Large intestine (tissue), 3 donors: ENCODE measurements at regions not wholly inside any gene's neighbourhood (a gene's known extent, or its start where the extent isn't known, plus 50 kb on each side); places are given as distances from the start of the nearest gene placed in this dataset.
"Not testable (repeated sequence)": the region's sequence is repeated elsewhere in the genome, so short reads cannot be mapped to it uniquely, and the experiment has no call there.

Experiments
- DNase-seq, 2 donors: peaks; one replicate each; pipeline versions ENCODE4 v3.0.0 to v3.0.0-alpha.2; 2013
- H3K27ac ChIP-seq: one replicate; pipeline ENCODE4 v1.5.1; 2013; ENCODE audit warnings: low read length
- H3K27me3 ChIP-seq: 2 replicates; pipeline ENCODE4 v1.6.1; 2013; ENCODE audit warnings: low read length; ENCODE audit not compliant: control insufficient read depth, insufficient read depth
- H3K36me3 ChIP-seq: 2 replicates; pipeline ENCODE4 v1.6.1; 2013; ENCODE audit warnings: low read length; ENCODE audit not compliant: control insufficient read depth, insufficient read depth
- H3K4me1 ChIP-seq: one replicate; pipeline ENCODE4 v1.6.1; 2013; ENCODE audit warnings: low read length; ENCODE audit not compliant: control insufficient read depth, insufficient read depth
- H3K4me3 ChIP-seq: one replicate; pipeline ENCODE4 v1.5.1; 2013; ENCODE audit warnings: low read length
- H3K9me3 ChIP-seq: one replicate; pipeline ENCODE4 v1.6.1; 2013; ENCODE audit warnings: mild to moderate bottlenecking, low read depth, low read length, moderate library complexity; ENCODE audit not compliant: control insufficient read depth
- WGBS: methylation state at CpG from one replicate; pipeline ENCODE4 v1.1.5; 2013; ENCODE audit warnings: low lambda C conversion rate; ENCODE audit not compliant: insufficient coverage; 5-methylcytosine and 5-hydroxymethylcytosine counted together

- DNase-seq: no peak
- no peak overlapping the region for H3K27ac ChIP-seq
- no peaks in the 10 kb centered on the region for H3K36me3 ChIP-seq
- WGBS: no CpG with 5 or more reads among the region's 4 CpGs
- peaks cover 4% of the 10 kb centered on the region for H3K4me1 ChIP-seq
- no peak overlapping the region for H3K4me3 ChIP-seq
- no peaks in the 10 kb centered on the region for H3K9me3 ChIP-seq
- no peaks in the 10 kb centered on the region for H3K27me3 ChIP-seq
These were observed 357.3 kb upstream of the JARID2 start for GRCh38 chr6:14888575-14889000.

GRCh38 chr6:14889188-14889587 is 356.7 kb upstream of the JARID2 start:
- Histone ChIP-seq H3K27me3 (no peaks in the 10 kb centered on the region), H3K4me3 (no peak overlapping the region), H3K4me1 (peaks cover 4% of the 10 kb centered on the region), H3K27ac (no peak overlapping the region), H3K9me3 (no peaks in the 10 kb centered on the region), H3K36me3 (no peaks in the 10 kb centered on the region)
- DNase-seq: no peak
- WGBS: no CpG with 5 or more reads among the region's 2 CpGs

GRCh38 chr6:14889611-14890593 is 356.0 kb upstream of the JARID2 start:
- Histone ChIP-seq H3K4me1 (peaks cover 4% of the 10 kb centered on the region), H3K9me3 (no peaks in the 10 kb centered on the region), H3K36me3 (no peaks in the 10 kb centered on the region), H3K4me3 (no peak overlapping the region), H3K27ac (peak overlapping the region; percentile 15), H3K27me3 (no peaks in the 10 kb centered on the region)
- peak in 1 of 2 donors; percentile 72 for DNase-seq
- WGBS: no CpG with 5 or more reads among the region's 17 CpGs

GRCh38 chr6:14891820-14892375 is 354.0 kb upstream of the JARID2 start:
- DNase-seq, H3K36me3 ChIP-seq, H3K4me1 ChIP-seq, H3K4me3 ChIP-seq, H3K27me3 ChIP-seq, H3K9me3 ChIP-seq, H3K27ac ChIP-seq: not testable (repeated sequence)
- WGBS: 20% methylated on average over 1 of the region's 9 CpGs

- H3K36me3 ChIP-seq: no peaks in the 10 kb centered on the region
- no peaks in the 10 kb centered on the region for H3K9me3 ChIP-seq
- no CpG with 5 or more reads among the region's 2 CpGs for WGBS
- no peak overlapping the region for H3K4me3 ChIP-seq
- H3K4me1 ChIP-seq: peaks cover 4% of the 10 kb centered on the region
- no peak overlapping the region for H3K27ac ChIP-seq
- DNase-seq: no peak
- no peaks in the 10 kb centered on the region for H3K27me3 ChIP-seq
These were observed 351.8 kb upstream of the JARID2 start for GRCh38 chr6:14894105-14894504.

GRCh38 chr6:14896475-14896874 is 349.4 kb upstream of the JARID2 start:
- no CpG with 5 or more reads among the region's 4 CpGs for WGBS
- no peak overlapping the region for H3K4me3 ChIP-seq
- H3K36me3 ChIP-seq: no peaks in the 10 kb centered on the region
- no peaks in the 10 kb centered on the region for H3K27me3 ChIP-seq
- H3K9me3 ChIP-seq: no peaks in the 10 kb centered on the region
- H3K27ac ChIP-seq: no peak overlapping the region
- DNase-seq: no peak
- H3K4me1 ChIP-seq: no peaks in the 10 kb centered on the region

- Histone ChIP-seq H3K4me1 (no peaks in the 10 kb centered on the region), H3K27me3 (no peaks in the 10 kb centered on the region), H3K9me3 (no peaks in the 10 kb centered on the region), H3K27ac (no peak overlapping the region), H3K4me3 (no peak overlapping the region), H3K36me3 (no peaks in the 10 kb centered on the region)
- DNase-seq: no peak
- WGBS: 20% methylated on average over 1 of the region's 5 CpGs
These were observed 348.0 kb upstream of the JARID2 start for GRCh38 chr6:14897831-14898230.

GRCh38 chr6:14899441-14899840 is 346.4 kb upstream of the JARID2 start:
- H3K4me1 ChIP-seq: peaks cover 12% of the 10 kb centered on the region
- not testable (repeated sequence) for H3K4me3 ChIP-seq, H3K27ac ChIP-seq, H3K9me3 ChIP-seq, H3K27me3 ChIP-seq, H3K36me3 ChIP-seq, DNase-seq
- WGBS: no CpG with 5 or more reads among the region's 4 CpGs

- H3K4me3 ChIP-seq: no peak overlapping the region
- no peaks in the 10 kb centered on the region for H3K9me3 ChIP-seq
- H3K27ac ChIP-seq: no peak overlapping the region
- H3K4me1 ChIP-seq: peaks cover 12% of the 10 kb centered on the region
- WGBS: no CpG with 5 or more reads among the region's 9 CpGs
- no peak for DNase-seq
- no peaks in the 10 kb centered on the region for H3K27me3 ChIP-seq
- H3K36me3 ChIP-seq: no peaks in the 10 kb centered on the region
These were observed 344.9 kb upstream of the JARID2 start for GRCh38 chr6:14900919-14901318.

- peak overlapping the region; percentile 63 for H3K27ac ChIP-seq
- H3K4me3 ChIP-seq: no peak overlapping the region
- H3K9me3 ChIP-seq: no peaks in the 10 kb centered on the region
- no peaks in the 10 kb centered on the region for H3K27me3 ChIP-seq
- peaks cover 12% of the 10 kb centered on the region for H3K4me1 ChIP-seq
- no CpG with 5 or more reads among the region's 8 CpGs for WGBS
- DNase-seq: peak in 1 of 2 donors; percentile 72
- no peaks in the 10 kb centered on the region for H3K36me3 ChIP-seq
These were observed 342.5 kb upstream of the JARID2 start for GRCh38 chr6:14903176-14904038.
